ENCODE measurements at regions not wholly inside any gene's neighbourhood (a gene's known extent, or its start where the extent isn't known, plus 50 kb on each side); places are given as distances from the start of the nearest gene placed in this dataset.

DNA sequence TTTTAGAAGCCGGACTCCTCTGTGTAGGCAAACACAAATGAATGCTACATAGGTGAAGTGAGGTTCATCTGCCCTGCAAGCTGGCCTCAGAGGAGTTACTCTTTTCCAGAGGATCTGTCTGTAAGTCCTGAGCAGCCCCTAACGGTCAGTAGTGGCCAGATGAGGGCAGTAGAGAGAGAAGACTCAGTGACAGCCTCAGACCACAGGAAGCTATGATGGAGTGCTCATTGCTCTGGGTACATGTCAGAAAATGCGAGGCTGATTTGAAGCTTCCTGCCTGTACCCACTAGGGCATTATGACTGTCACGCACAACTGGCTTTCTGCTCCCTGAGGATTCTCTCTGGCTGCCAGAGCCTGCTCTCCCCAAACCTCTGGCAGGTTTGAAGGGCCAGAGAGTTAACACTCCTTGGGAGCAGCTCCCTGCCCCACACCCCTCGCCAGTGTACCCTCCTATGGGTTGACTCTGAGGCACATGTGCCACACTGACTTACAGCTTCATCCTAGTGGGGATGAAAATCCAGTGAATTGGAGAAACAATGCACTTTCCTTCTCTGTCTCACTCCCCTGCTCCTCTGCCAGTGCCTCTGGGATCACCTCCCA lies 141.5 kb downstream of the GABRG2 start:
- H3K4me3 Mint-ChIP-seq, result no peak overlapping the region
- peak; percentile 46 for ATAC-seq
- no peaks in the 10 kb centered on the region for H3K36me3 Mint-ChIP-seq (ENCODE audit: low read depth)
- peaks cover 15% of the 10 kb centered on the region for H3K9me3 Mint-ChIP-seq
- DNase-seq, result peak; percentile 6
- H3K27me3 Mint-ChIP-seq, result no peaks in the 10 kb centered on the region
- H3K4me1 Mint-ChIP-seq, result no peaks in the 10 kb centered on the region
- no peak overlapping the region for H3K27ac Mint-ChIP-seq

DNA sequence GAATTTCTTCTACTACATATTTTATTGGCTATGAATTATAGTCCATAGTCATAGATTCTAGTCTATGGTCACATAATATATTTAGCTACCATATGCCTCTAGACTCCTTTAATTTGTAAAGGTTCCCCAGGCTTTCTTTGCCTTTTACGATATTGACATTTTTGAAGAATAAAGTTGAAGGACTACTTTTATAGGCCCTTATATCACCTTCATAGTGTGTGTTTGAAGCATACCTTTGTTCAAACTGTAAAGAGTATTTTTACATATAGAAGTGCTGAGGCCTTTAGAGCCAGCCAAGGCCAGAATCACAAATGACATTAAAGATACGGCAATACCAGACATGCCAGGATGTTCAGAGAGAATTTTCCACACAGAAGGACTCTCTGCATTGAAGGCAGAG lies 147.0 kb downstream of the GABRG2 start:
- no peaks in the 10 kb centered on the region for H3K27me3 Mint-ChIP-seq
- ATAC-seq (no peak), DNase-seq (no peak)
- no peaks in the 10 kb centered on the region for H3K4me1 Mint-ChIP-seq
- peaks cover 7% of the 10 kb centered on the region for H3K9me3 Mint-ChIP-seq
- H3K36me3 Mint-ChIP-seq (ENCODE audit: low read depth), result no peaks in the 10 kb centered on the region
- no peak overlapping the region for H3K27ac Mint-ChIP-seq
- no peak overlapping the region for H3K4me3 Mint-ChIP-seq

GRCh38 chr5:162217037-162217436 lies 149.5 kb downstream of the GABRG2 start:
- Mint-ChIP-seq H3K27ac (no peak overlapping the region), H3K4me1 (no peaks in the 10 kb centered on the region), H3K9me3 (peaks cover 7% of the 10 kb centered on the region), H3K36me3 (ENCODE audit: low read depth) (no peaks in the 10 kb centered on the region), H3K27me3 (no peaks in the 10 kb centered on the region), H3K4me3 (no peak overlapping the region)
- no peak for DNase-seq
- no peak for ATAC-seq

GRCh38 chr5:162221910-162222309 lies 154.3 kb downstream of the GABRG2 start:
- Mint-ChIP-seq H3K4me3 (no peak overlapping the region), H3K36me3 (ENCODE audit: low read depth) (no peaks in the 10 kb centered on the region), H3K9me3 (peaks cover 6% of the 10 kb centered on the region), H3K27ac (no peak overlapping the region), H3K27me3 (no peaks in the 10 kb centered on the region), H3K4me1 (no peaks in the 10 kb centered on the region)
- no peak for DNase-seq
- no peak for ATAC-seq

- no peaks in the 10 kb centered on the region for H3K36me3 Mint-ChIP-seq (ENCODE audit: low read depth)
- no peaks in the 10 kb centered on the region for H3K27me3 Mint-ChIP-seq
- DNase-seq, result no peak
- no peaks in the 10 kb centered on the region for H3K4me1 Mint-ChIP-seq
- H3K9me3 Mint-ChIP-seq, result peaks cover 3% of the 10 kb centered on the region
- ATAC-seq, result no peak
- H3K27ac Mint-ChIP-seq, result no peak overlapping the region
- H3K4me3 Mint-ChIP-seq, result no peak overlapping the region
Measured at GRCh38 chr5:162227075-162227474, 159.5 kb downstream of the GABRG2 start.

- H3K36me3 Mint-ChIP-seq (ENCODE audit: low read depth), result no peaks in the 10 kb centered on the region
- peaks cover 7% of the 10 kb centered on the region for H3K9me3 Mint-ChIP-seq
- no peak for ATAC-seq
- H3K27me3 Mint-ChIP-seq, result no peaks in the 10 kb centered on the region
- H3K27ac Mint-ChIP-seq, result no peak overlapping the region
- no peak for DNase-seq
- no peak overlapping the region for H3K4me3 Mint-ChIP-seq
- H3K4me1 Mint-ChIP-seq, result no peaks in the 10 kb centered on the region
Measured at GRCh38 chr5:162230348-162230747, 162.8 kb downstream of the GABRG2 start.

DNA sequence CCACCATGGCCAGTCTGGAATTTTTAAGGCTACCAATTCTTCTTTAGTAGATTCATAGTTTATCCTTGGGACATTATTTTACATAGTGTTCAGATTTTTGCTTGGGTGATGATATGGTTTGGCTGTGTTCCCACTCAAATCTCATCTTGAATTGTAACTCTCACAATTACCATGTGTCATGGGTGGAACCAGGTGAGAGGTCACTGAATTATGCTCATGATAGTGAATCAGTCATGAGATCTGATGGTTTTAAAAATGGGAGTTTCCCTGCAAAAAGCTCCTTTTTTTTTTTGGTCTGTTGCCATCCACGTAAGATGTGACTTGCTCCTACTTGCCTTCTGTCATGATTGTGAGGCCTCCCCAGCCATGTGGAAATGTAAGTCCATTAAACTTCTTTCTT lies 163.9 kb downstream of the GABRG2 start:
- Mint-ChIP-seq H3K27me3 (no peaks in the 10 kb centered on the region), H3K27ac (no peak overlapping the region)

DNA sequence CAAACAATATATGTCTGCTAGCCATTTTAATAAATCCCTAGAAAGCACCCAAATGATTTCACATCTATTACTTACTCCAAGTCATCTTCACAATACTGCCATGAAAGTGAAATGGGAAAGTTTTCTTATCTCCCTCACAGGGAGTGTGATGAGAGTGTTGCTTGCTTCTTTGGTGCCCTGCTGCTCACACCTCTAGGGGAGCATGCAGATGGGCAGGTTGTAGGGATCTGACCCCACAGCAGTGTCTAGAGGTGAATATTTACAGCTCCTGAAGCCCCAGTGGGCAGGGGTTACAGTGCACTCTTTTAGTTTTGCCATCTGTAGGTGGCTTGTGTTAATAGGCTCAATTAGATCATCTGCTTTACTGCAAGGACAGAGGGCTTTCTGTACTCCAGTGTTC lies 173.2 kb downstream of the GABRG2 start:
- ATAC-seq (no peak), DNase-seq (no peak)
- no peak overlapping the region for H3K4me3 Mint-ChIP-seq
- H3K4me1 Mint-ChIP-seq, result no peaks in the 10 kb centered on the region
- H3K36me3 Mint-ChIP-seq (ENCODE audit: low read depth), result no peaks in the 10 kb centered on the region
- no peaks in the 10 kb centered on the region for H3K27me3 Mint-ChIP-seq
- no peak overlapping the region for H3K27ac Mint-ChIP-seq
- H3K9me3 Mint-ChIP-seq, result peaks cover 8% of the 10 kb centered on the region

More for the DNA sequence above, 163.9 kb downstream of the GABRG2 start:
- Mint-ChIP-seq H3K9me3 (peaks cover 7% of the 10 kb centered on the region), H3K4me3 (no peak overlapping the region), H3K36me3 (ENCODE audit: low read depth) (no peaks in the 10 kb centered on the region), H3K4me1 (no peaks in the 10 kb centered on the region)
- no peak for ATAC-seq
- no peak for DNase-seq

DNA sequence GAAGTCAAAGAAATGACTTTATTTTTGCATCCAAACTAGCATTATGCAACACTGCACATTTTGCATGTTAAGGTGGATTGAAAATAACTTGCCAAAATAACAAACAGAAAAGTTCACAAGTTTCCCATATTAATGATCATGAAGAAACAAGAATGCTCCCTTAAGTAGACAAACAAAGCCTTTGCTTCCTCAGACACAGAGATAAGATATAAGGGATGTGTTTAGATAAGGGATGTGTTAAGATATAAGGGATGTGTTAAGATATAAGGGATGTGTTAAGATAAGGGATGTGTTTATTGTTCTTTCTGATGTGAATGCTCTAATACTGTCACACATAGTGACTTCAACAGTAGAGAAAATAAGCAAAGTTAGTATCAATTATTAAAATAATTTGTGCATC lies 174.8 kb downstream of the GABRG2 start:
- H3K9me3 Mint-ChIP-seq, result peaks cover 2% of the 10 kb centered on the region
- ATAC-seq, result no peak
- DNase-seq, result no peak
- no peak overlapping the region for H3K4me3 Mint-ChIP-seq
- no peak overlapping the region for H3K27ac Mint-ChIP-seq
- no peaks in the 10 kb centered on the region for H3K4me1 Mint-ChIP-seq
- H3K27me3 Mint-ChIP-seq, result no peaks in the 10 kb centered on the region
- no peaks in the 10 kb centered on the region for H3K36me3 Mint-ChIP-seq (ENCODE audit: low read depth)

- no peak overlapping the region for H3K27ac Mint-ChIP-seq
- H3K4me3 Mint-ChIP-seq, result no peak overlapping the region
- H3K36me3 Mint-ChIP-seq (ENCODE audit: low read depth), result no peaks in the 10 kb centered on the region
- no peaks in the 10 kb centered on the region for H3K4me1 Mint-ChIP-seq
- no peaks in the 10 kb centered on the region for H3K27me3 Mint-ChIP-seq
- ATAC-seq (no peak), DNase-seq (no peak)
- no peaks in the 10 kb centered on the region for H3K9me3 Mint-ChIP-seq
Measured at GRCh38 chr5:162243651-162244050, 176.1 kb downstream of the GABRG2 start.

- no peaks in the 10 kb centered on the region for H3K4me1 Mint-ChIP-seq
- H3K27ac Mint-ChIP-seq, result no peak overlapping the region
- no peaks in the 10 kb centered on the region for H3K36me3 Mint-ChIP-seq (ENCODE audit: low read depth)
- ATAC-seq (no peak), DNase-seq (no peak)
- H3K4me3 Mint-ChIP-seq, result no peak overlapping the region
- H3K27me3 Mint-ChIP-seq, result no peaks in the 10 kb centered on the region
- no peaks in the 10 kb centered on the region for H3K9me3 Mint-ChIP-seq
Measured at GRCh38 chr5:162248107-162248713, 180.6 kb downstream of the GABRG2 start.

GRCh38 chr5:162256711-162257110 lies 189.1 kb downstream of the GABRG2 start:
- Mint-ChIP-seq H3K9me3 (peaks cover 3% of the 10 kb centered on the region), H3K4me3 (no peak overlapping the region), H3K27me3 (no peaks in the 10 kb centered on the region), H3K4me1 (no peaks in the 10 kb centered on the region), H3K36me3 (ENCODE audit: low read depth) (no peaks in the 10 kb centered on the region), H3K27ac (no peak overlapping the region)
- DNase-seq, result no peak
- no peak for ATAC-seq

DNA sequence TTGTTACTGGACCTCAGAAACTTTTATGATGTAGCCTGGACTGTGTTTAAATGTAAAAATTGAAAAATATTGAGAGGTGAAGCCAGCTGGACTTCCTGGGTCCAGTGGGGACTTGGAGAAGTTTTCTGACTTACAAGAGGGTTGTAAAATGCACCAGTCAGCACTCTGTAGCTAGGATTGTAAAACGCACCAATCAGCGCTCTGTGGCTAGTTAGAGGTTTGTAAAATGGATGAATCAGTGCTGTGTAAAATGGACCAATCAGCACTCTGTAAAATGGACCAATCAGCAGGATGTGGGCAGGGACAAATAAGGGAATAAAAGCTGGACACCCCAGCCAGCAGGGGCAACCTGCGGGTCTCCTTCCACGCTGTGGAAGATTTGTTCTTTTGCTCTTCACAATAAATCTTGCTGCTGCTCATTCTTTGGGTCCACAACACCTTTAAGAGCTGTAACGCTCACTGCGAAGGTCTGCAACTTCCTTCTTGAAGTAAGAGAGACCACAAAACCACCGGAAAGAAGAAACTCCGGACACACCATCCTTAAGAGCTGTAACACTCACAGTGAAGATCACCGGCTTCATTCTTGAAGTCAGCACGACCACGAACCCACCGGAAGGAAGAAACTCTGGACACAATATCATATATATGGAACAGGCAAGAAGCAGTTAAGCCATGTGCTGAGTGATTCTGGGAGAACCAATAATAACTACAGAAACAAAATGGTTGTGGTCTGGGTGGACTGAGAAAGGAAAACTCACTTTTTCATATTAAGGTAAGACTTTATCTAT lies 201.3 kb downstream of the GABRG2 start:
- DNase-seq (no peak), ATAC-seq (no peak)
- Mint-ChIP-seq H3K9me3 (peaks cover 4% of the 10 kb centered on the region), H3K36me3 (ENCODE audit: low read depth) (no peaks in the 10 kb centered on the region), H3K4me1 (no peaks in the 10 kb centered on the region), H3K4me3 (no peak overlapping the region), H3K27me3 (no peaks in the 10 kb centered on the region), H3K27ac (no peak overlapping the region)

- DNase-seq (no peak), ATAC-seq (no peak)
- Mint-ChIP-seq H3K9me3 (peaks cover 4% of the 10 kb centered on the region), H3K27me3 (no peaks in the 10 kb centered on the region), H3K4me3 (no peak overlapping the region), H3K36me3 (ENCODE audit: low read depth) (no peaks in the 10 kb centered on the region), H3K4me1 (no peaks in the 10 kb centered on the region), H3K27ac (no peak overlapping the region)
Measured at GRCh38 chr5:162272417-162272816, 204.8 kb downstream of the GABRG2 start.

DNA sequence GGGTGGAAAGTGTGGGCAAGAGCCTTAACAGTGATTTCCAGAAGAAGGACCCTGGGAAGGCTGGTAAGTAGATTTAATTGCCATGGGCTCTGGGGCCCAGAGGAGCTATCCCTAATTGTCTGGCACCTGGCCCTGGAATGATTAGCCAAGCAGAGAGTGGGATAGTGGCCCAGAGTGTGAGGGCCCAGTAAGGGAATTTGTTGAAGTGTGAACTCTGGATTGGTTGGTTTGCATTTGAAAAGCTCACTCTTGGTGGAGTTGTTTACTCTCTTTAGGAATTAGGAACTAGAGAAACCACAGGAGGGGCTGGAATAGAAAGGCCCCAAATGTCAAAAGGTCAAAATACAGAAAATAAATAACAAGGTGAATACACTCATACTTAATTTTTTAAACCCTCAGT lies 207.1 kb downstream of the GABRG2 start:
- Mint-ChIP-seq H3K36me3 (ENCODE audit: low read depth) (no peaks in the 10 kb centered on the region), H3K4me1 (no peaks in the 10 kb centered on the region), H3K27me3 (no peaks in the 10 kb centered on the region), H3K27ac (no peak overlapping the region), H3K4me3 (no peak overlapping the region), H3K9me3 (peaks cover 4% of the 10 kb centered on the region)
- DNase-seq, result no peak
- ATAC-seq, result no peak
